ENCODE measurements at regions not wholly inside any gene's neighbourhood (a gene's known extent, or its start where the extent isn't known, plus 50 kb on each side); places are given as distances from the start of the nearest gene placed in this dataset.

DNA sequence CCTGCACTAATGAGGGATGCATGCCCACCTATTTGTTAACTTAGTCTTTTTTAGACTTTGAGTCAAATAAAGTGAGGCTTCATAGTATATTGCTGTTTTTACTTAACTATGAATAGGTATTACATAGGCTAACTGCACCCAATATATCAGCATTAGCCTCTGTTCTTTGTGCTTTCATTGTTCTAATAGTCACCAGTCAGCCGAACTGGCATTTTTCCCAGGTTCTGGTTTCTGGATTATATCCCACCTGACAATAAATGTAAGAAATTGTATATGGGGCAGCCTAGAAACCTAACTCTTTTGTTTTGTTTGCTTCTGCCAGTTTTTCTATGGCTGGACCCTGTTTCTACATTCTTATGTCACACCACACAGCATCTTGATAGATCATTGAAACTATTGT lies 1672.4 kb upstream of the LRRTM1 start:
- no peak for DNase-seq
- intact Hi-C loops (cut with micrococcal nuclease) = no loop called here
- H3K36me3 Mint-ChIP-seq (ENCODE audit: low read depth) = no peaks in the 10 kb centered on the region

DNA sequence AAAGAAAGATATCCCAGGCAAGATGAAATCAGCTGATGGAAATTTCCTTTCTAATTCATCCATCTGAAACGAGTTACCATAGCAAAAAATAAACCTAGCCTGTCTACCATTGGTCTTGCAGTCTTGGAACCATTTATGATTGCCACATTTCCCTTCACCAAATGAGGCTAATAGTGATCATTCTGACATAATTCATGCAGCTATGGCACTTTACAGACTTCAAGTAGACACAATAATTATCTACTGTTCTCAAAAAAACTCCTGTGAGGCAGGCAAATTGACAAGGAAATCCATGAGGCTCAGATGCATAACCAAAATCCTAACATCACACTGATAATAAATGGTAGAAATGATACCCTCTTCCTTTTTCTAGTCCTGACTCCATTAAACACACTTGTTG lies 1669.7 kb upstream of the LRRTM1 start:
- H3K27ac Mint-ChIP-seq = no peak overlapping the region
- H3K4me3 Mint-ChIP-seq = no peak overlapping the region
- peaks cover 7% of the 10 kb centered on the region for H3K9me3 Mint-ChIP-seq
- no peaks in the 10 kb centered on the region for H3K4me1 Mint-ChIP-seq
- H3K36me3 Mint-ChIP-seq (ENCODE audit: low read depth) = no peaks in the 10 kb centered on the region
- intact Hi-C loops (cut with micrococcal nuclease) = no loop called here
- no peaks in the 10 kb centered on the region for H3K27me3 Mint-ChIP-seq
- no peak for DNase-seq

More for the DNA sequence above, 1672.4 kb upstream of the LRRTM1 start:
- Mint-ChIP-seq H3K27ac (no peak overlapping the region), H3K9me3 (peaks cover 7% of the 10 kb centered on the region), H3K4me3 (no peak overlapping the region), H3K27me3 (no peaks in the 10 kb centered on the region), H3K4me1 (no peaks in the 10 kb centered on the region)

DNA sequence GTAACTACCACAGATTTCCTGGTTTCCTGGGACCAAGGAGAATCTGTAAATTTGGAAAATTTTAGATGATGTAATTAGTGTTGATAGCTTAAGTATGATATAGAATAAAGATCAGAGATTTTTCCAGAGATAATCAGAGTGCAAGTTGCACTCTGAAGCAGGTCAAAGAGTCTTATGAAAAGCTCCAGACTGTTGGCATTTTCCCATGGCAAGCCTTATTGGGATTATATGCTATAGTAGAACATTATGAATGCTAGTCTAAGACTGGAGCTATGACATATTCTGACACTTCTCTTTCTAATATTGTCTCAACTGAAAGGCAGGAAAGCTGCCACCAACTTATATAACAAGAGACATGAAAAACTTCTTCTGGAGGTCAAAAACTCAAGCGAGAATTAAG lies 1638.3 kb upstream of the LRRTM1 start:
- H3K27me3 Mint-ChIP-seq = no peaks in the 10 kb centered on the region
- H3K36me3 Mint-ChIP-seq (ENCODE audit: low read depth) = no peaks in the 10 kb centered on the region
- DNase-seq = no peak
- no peak overlapping the region for H3K4me3 Mint-ChIP-seq
- H3K4me1 Mint-ChIP-seq = no peaks in the 10 kb centered on the region
- intact Hi-C loops (cut with micrococcal nuclease) = no loop called here
- H3K27ac Mint-ChIP-seq = no peak overlapping the region
- H3K9me3 Mint-ChIP-seq = peaks cover 20% of the 10 kb centered on the region

DNA sequence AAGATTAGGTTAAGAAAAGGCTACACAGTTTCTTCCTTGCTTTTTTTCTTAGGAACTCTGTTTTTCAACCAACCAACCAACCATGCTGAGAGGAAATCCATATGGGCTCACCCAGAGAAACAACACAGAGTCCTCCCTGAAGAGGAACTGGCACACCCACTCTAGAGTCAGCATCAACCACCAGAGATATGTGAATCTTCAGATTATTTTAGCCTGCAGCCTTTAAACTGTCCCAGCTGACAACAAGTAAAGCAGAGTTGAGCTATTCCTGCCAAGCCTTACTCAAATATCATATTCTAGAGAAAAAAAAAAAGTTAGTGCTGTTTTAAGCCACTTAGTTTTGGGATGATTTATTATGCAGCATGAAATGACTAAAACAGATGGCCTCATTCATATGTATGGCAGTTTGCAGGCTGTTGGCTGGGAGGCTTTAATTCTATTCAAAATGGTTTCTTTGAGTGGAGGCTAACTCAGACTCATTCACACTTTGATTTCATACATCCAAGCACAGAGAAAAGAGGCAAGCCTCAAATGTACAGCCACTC lies 1637.7 kb upstream of the LRRTM1 start:
- intact Hi-C loops (cut with micrococcal nuclease) = no loop called here
- no peak for DNase-seq

DNA sequence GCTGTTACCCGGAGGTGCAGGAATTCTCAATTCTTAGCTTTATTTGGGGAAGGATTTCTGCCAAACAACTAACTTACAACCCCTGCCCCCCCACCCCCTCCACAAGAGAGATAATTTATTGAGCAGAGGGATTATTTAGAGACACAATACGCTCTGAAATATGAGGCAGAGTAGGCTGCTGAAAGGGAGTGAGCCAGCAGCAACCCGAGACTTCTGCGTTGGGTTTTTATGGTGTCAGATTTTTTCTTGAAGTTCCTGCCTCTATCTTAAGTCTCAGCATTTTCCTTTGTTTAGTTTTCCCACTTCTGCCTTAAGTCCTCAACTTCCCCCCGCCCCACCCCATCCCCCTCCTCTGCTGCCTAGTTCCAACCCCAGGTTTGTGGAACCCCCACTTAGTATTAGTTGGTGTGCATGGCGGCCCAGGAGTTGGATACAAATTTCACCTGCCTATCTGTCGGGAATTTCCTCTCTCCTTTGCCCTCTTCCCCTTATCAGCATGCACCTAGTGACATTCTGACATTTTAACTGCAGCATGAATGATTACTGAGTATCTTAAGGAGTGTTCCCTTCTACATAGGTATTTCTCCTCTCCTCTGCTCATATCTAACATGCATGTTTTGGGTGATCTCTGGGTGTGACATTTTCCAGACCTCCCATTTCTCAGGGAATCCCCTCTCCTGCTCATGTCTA lies 1635.9 kb upstream of the LRRTM1 start:
- Mint-ChIP-seq H3K27ac (no peak overlapping the region), H3K4me3 (no peak overlapping the region), H3K9me3 (peaks cover 12% of the 10 kb centered on the region), H3K27me3 (no peaks in the 10 kb centered on the region), H3K36me3 (ENCODE audit: low read depth) (no peaks in the 10 kb centered on the region), H3K4me1 (no peaks in the 10 kb centered on the region)
- intact Hi-C loops (cut with micrococcal nuclease) = no loop called here
- no peak for DNase-seq

More for the DNA sequence above, 1637.7 kb upstream of the LRRTM1 start:
- Mint-ChIP-seq H3K9me3 (peaks cover 18% of the 10 kb centered on the region), H3K4me1 (no peaks in the 10 kb centered on the region), H3K27ac (no peak overlapping the region), H3K27me3 (no peaks in the 10 kb centered on the region), H3K4me3 (no peak overlapping the region), H3K36me3 (ENCODE audit: low read depth) (no peaks in the 10 kb centered on the region)

DNA sequence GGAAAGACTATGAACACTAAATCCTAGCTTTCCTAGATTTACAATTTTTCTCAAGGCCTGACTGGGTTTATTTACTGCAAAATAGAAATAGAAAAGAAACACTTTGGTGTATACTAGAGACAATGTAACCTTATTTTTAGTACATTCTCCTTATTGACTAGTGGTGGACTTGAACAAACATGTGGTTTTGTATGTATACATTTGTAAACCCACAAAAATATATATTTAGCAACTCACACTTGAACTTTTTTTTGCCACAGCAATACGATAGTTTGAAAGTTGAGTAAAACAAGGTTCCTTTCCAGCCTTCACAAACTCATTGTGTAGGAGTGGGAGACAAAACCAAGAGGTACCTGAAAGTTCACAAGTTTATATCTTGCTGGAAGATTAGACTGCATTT lies 1633.4 kb upstream of the LRRTM1 start:
- no peaks in the 10 kb centered on the region for H3K36me3 Mint-ChIP-seq (ENCODE audit: low read depth)
- H3K27ac Mint-ChIP-seq = no peak overlapping the region
- intact Hi-C loops (cut with micrococcal nuclease) = no loop called here
- no peaks in the 10 kb centered on the region for H3K4me1 Mint-ChIP-seq
- DNase-seq = no peak
- no peak overlapping the region for H3K4me3 Mint-ChIP-seq
- no peaks in the 10 kb centered on the region for H3K27me3 Mint-ChIP-seq
- peaks cover 4% of the 10 kb centered on the region for H3K9me3 Mint-ChIP-seq

DNA sequence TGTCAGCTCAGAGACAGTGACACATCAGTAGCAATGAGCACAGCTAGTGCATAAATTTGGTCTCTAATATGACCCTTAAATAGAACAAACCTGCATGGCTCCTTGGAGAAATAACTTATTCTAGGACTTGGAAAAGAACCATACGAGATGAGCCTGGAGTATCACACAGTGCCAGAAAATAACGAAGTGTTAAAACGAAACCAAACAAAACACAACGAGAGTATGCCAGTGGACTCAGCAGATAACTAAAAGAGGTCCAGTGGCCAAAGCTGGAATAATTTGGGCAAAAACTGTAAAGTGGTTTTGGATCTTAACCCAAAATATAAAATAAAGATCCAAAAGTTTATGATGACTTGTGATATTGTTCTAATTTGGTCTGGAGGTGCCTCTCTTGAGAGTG lies 1599.0 kb upstream of the LRRTM1 start:
- intact Hi-C loops (cut with micrococcal nuclease) = no loop called here

DNA sequence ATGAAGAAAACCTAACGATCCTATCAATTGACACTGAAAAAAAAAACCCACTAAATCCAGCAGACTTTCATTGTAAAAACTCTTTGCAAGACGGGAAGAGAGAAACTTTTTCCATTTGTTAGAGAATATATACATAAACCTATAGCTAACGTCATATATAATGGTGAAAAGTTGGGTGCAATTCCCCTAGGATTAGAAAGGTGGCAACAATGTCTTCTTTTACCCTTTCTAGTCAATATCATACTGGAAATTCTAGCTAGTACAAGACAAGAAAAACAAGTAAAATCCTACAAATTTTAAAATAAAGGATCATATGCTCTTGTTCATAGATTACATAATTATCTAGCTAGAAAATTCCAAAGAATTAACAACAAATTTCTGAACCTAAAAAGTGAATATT lies 1596.5 kb upstream of the LRRTM1 start:
- Mint-ChIP-seq H3K27ac (no peak overlapping the region), H3K4me1 (no peaks in the 10 kb centered on the region), H3K9me3 (peaks cover 3% of the 10 kb centered on the region), H3K4me3 (no peak overlapping the region), H3K27me3 (no peaks in the 10 kb centered on the region), H3K36me3 (ENCODE audit: low read depth) (no peaks in the 10 kb centered on the region)
- intact Hi-C loops (cut with micrococcal nuclease) = no loop called here
- no peak for DNase-seq

More for the DNA sequence above, 1599.0 kb upstream of the LRRTM1 start:
- Mint-ChIP-seq H3K4me1 (no peaks in the 10 kb centered on the region), H3K9me3 (peaks cover 3% of the 10 kb centered on the region), H3K36me3 (ENCODE audit: low read depth) (no peaks in the 10 kb centered on the region), H3K27me3 (no peaks in the 10 kb centered on the region), H3K27ac (no peak overlapping the region), H3K4me3 (no peak overlapping the region)
- no peak for DNase-seq

DNA sequence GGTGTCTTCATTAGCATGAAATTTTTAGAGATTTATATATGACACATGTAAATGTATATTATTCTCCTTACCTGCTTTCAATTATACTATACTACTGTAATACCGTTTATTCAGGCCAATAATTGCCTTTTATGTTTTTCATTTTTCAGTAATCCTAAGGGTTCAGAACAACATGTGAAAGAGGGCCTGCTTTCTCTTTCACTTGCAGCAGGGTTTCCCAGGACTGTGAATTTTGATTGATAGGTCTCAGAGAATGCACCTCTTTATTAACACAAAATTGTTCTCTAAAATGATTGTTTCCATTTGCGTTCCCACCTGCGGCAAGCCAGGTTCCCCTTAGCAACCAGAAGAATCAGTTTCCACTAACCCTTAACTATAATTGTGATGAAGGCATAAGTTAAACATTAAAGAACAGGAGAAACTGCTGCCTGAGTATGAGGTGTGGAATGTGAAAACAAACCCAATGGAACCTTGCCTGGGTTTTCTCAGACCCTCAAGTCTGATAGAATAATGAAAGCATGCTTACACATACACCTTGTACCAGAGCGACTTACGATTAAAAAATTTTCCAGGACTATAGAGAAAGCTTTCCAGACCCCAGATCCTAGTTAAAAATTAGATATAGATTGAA lies 1591.2 kb upstream of the LRRTM1 start:
- H3K36me3 Mint-ChIP-seq (ENCODE audit: low read depth) = no peaks in the 10 kb centered on the region
- H3K27me3 Mint-ChIP-seq = no peaks in the 10 kb centered on the region
- intact Hi-C loops (cut with micrococcal nuclease) = no loop called here
- H3K27ac Mint-ChIP-seq = no peak overlapping the region
- H3K4me3 Mint-ChIP-seq = no peak overlapping the region
- H3K4me1 Mint-ChIP-seq = no peaks in the 10 kb centered on the region
- no peak for DNase-seq
- H3K9me3 Mint-ChIP-seq = no peaks in the 10 kb centered on the region

DNA sequence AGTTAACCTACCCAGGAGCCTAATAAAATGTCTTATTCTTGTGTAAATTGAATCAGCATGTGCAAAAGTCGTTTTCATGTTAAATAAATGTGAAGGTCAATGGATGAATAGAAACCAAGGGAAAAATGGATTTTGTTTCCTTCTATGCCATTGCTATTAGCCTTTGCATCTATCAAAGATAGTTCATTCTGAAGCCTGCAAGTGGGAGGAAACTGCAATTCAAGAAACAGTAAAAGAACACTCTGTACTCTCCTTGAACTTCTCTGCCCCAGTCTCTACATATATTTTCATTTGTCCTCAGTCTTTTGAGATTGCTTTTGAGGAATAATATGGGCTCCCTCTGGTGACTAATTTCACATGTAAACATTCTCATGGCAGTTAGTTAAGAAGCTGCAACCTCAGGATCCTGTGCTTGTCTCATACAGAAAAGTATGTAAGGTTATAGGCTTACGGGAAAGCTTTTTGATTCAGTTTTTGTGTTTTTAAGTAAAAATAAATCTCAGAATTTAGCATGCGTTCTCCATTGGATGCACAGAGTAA lies 1590.0 kb upstream of the LRRTM1 start:
- Mint-ChIP-seq H3K36me3 (ENCODE audit: low read depth) (no peaks in the 10 kb centered on the region), H3K27me3 (no peaks in the 10 kb centered on the region), H3K4me3 (no peak overlapping the region), H3K27ac (no peak overlapping the region), H3K4me1 (no peaks in the 10 kb centered on the region), H3K9me3 (no peaks in the 10 kb centered on the region)
- DNase-seq = no peak
- intact Hi-C loops (cut with micrococcal nuclease) = no loop called here

DNA sequence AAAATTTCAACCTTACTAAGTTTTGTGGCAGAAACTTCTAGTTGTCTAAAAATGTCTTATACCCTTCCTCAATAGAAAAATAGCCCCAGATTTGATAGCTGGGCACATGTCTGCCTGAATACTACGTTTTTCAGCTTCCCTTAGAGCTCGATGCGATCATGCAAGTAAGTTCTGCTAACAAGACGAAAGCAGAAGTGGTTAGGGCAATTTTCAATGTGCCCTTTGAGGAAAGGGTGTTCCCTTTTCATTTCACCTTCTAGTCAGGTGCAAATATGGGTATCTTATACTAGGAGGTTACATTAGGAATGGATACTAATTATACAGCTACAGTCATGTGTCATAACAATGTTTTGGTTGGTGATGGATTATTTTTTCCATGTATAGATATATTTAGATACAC lies 1572.1 kb upstream of the LRRTM1 start:
- H3K27me3 Mint-ChIP-seq = no peaks in the 10 kb centered on the region
- no peaks in the 10 kb centered on the region for H3K36me3 Mint-ChIP-seq (ENCODE audit: low read depth)
- H3K4me1 Mint-ChIP-seq = no peaks in the 10 kb centered on the region
- H3K9me3 Mint-ChIP-seq = no peaks in the 10 kb centered on the region
- no peak overlapping the region for H3K4me3 Mint-ChIP-seq
- DNase-seq = no peak
- intact Hi-C loops (cut with micrococcal nuclease) = no loop called here
- no peak overlapping the region for H3K27ac Mint-ChIP-seq

DNA sequence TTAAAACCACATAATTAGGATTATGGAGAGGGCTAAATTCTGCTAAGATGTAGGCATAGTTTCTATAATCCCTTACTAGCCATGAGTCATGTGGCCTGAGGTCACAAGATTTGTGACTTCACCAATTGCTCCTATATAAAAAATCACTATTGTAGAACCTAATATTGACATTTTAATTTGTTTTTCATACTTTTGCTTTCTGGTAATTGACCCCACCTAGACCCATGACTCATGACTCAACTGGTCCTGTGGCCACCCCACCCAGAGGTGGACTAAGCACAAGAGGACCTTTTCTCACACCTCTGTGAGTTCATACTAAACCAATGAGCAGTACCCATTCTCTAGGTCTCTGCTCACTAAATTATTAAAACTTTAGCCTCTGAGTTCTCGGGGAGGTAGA lies 1567.5 kb upstream of the LRRTM1 start:
- Mint-ChIP-seq H3K27me3 (no peaks in the 10 kb centered on the region), H3K36me3 (ENCODE audit: low read depth) (no peaks in the 10 kb centered on the region), H3K9me3 (peaks cover 4% of the 10 kb centered on the region), H3K4me1 (no peaks in the 10 kb centered on the region), H3K4me3 (no peak overlapping the region), H3K27ac (no peak overlapping the region)
- no peak for DNase-seq
- intact Hi-C loops (cut with micrococcal nuclease) = no loop called here

DNA sequence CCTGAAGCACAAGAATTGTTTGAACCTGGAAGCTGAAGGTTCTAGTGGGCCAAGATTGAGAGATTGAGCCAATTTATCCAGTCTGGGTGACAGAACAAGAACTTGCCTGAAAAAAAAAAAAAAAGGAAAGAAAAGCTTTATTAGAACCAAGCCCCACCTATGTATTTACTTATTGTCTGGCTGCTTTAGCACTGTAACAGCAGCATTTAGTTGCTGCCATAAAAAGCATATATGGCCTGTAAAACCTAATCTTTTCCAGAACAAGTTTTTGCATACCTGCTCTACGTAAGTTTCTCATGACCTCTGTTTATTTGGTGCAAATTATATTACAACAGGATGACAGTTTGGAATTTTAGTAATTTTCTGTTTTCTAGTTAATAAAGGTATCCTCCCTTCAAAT lies 1565.6 kb upstream of the LRRTM1 start:
- Mint-ChIP-seq H3K4me1 (no peaks in the 10 kb centered on the region), H3K36me3 (ENCODE audit: low read depth) (no peaks in the 10 kb centered on the region), H3K4me3 (no peak overlapping the region), H3K27me3 (no peaks in the 10 kb centered on the region), H3K27ac (no peak overlapping the region), H3K9me3 (peaks cover 4% of the 10 kb centered on the region)
- intact Hi-C loops (cut with micrococcal nuclease) = no loop called here
- no peak for DNase-seq

DNA sequence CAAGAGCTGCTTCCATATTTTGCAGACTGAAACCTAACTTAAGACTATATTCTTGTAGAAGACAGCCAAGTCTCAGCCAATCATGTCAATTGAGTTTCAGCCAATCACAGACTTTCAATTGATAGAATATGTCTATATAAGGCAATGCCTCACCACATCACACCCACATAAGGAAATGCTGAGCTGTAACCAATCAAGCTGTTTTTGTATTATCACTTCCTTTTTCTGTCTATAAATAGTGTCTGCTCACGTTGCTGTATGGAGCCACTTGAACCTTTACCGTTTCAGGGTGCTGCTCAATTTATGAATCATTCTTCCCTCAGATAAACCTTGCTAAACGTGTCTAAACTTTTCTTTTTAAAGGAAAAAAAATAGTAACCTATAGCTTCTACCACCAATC lies 1554.4 kb upstream of the LRRTM1 start:
- intact Hi-C loops (cut with micrococcal nuclease) = no loop called here
- Mint-ChIP-seq H3K36me3 (ENCODE audit: low read depth) (no peaks in the 10 kb centered on the region), H3K27ac (no peak overlapping the region), H3K9me3 (peaks cover 6% of the 10 kb centered on the region), H3K4me1 (no peaks in the 10 kb centered on the region), H3K27me3 (no peaks in the 10 kb centered on the region), H3K4me3 (no peak overlapping the region)
- DNase-seq = no peak

Measured in activated CD4-positive, alpha-beta T cell treated with anti-CD3 and anti-CD28 coated beads, Interleukin-2, amount 10 ng/mL, durations not matched to agents 24 days and 14 days (primary cell).